ENCODE measurements at regions not wholly inside any gene's neighbourhood (a gene's known extent, or its start where the extent isn't known, plus 50 kb on each side); places are given as distances from the start of the nearest gene placed in this dataset.

DNA sequence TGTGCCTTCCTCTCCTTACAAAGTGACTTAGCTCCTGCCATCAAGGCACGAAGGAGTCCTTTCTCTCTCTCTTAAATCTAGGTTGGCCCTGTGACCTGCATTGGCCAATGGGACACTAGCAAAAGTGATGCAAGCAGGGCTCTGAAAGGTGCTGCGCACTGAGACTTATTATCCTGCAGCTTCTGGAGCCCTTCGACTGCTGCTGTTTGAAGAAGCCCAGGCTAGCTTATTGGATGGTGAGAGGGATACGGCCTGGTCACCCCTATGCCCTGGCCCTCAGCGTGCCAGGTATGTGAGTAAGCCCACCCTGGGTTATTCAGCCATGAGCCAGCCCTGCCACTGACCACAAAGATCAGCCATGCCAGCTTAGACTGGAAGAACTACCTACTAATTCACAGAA lies 74.5 kb upstream of the GGTLC1 start:
- TF ChIP-seq, protein P1, sequence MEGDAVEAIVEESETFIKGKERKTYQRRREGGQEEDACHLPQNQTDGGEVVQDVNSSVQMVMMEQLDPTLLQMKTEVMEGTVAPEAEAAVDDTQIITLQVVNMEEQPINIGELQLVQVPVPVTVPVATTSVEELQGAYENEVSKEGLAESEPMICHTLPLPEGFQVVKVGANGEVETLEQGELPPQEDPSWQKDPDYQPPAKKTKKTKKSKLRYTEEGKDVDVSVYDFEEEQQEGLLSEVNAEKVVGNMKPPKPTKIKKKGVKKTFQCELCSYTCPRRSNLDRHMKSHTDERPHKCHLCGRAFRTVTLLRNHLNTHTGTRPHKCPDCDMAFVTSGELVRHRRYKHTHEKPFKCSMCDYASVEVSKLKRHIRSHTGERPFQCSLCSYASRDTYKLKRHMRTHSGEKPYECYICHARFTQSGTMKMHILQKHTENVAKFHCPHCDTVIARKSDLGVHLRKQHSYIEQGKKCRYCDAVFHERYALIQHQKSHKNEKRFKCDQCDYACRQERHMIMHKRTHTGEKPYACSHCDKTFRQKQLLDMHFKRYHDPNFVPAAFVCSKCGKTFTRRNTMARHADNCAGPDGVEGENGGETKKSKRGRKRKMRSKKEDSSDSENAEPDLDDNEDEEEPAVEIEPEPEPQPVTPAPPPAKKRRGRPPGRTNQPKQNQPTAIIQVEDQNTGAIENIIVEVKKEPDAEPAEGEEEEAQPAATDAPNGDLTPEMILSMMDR (conservative IDR thresholded peaks at IDR 0.05; ENCODE audit: low read depth, low read length), result no peak
- no peak for TF ChIP-seq EZH2 (IDR thresholded peaks at IDR 0.05; ENCODE audit: borderline replicate concordance, low read depth, low read length, poor library complexity, severe bottlenecking)

Data from A673 (cell line).